ENCODE measurements at regions not wholly inside any gene's neighbourhood (a gene's known extent, or its start where the extent isn't known, plus 50 kb on each side); places are given as distances from the start of the nearest gene placed in this dataset.

DNA sequence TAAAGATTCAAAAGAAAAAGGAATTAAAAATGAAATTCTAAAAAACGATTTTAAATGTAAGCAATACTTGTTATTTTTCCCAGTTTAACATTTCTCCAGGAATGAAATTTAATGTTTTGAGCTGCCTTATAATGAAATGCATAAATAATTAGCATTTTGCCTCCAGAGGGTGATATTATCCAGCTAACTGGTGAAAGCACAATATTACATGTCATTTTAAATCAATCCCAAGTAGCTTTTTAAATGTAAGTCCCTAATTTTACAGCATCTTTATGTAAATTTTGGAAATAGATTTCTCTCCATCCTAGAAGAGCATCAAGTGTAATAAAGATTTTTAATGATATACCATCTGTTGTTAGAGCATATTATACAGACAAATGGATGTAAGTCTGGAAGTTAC lies 139.1 kb upstream of the P2RY1 start:
- no peak overlapping the region for H3K27ac ChIP-seq
- H3K27me3 ChIP-seq = no peaks in the 10 kb centered on the region
- H3K9me3 ChIP-seq = no peaks in the 10 kb centered on the region
- DNase-seq = no peak
- H3K36me3 ChIP-seq = no peaks in the 10 kb centered on the region
- peaks cover 0 to 20% (median 3%) of the 10 kb centered on the region in 3 donors for H3K4me1 ChIP-seq
- WGBS, 2 donors = 40 to 59% methylated on average over 1 of the region's 1 CpG
- H3K4me3 ChIP-seq = no peak overlapping the region
- intact Hi-C loops (cut with DNase I) = no loop called here
- TF ChIP-seq, protein P1, sequence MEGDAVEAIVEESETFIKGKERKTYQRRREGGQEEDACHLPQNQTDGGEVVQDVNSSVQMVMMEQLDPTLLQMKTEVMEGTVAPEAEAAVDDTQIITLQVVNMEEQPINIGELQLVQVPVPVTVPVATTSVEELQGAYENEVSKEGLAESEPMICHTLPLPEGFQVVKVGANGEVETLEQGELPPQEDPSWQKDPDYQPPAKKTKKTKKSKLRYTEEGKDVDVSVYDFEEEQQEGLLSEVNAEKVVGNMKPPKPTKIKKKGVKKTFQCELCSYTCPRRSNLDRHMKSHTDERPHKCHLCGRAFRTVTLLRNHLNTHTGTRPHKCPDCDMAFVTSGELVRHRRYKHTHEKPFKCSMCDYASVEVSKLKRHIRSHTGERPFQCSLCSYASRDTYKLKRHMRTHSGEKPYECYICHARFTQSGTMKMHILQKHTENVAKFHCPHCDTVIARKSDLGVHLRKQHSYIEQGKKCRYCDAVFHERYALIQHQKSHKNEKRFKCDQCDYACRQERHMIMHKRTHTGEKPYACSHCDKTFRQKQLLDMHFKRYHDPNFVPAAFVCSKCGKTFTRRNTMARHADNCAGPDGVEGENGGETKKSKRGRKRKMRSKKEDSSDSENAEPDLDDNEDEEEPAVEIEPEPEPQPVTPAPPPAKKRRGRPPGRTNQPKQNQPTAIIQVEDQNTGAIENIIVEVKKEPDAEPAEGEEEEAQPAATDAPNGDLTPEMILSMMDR (IDR thresholded peaks at IDR 0.05) = peak in 1 of 6 experiments; percentile 18
- TF ChIP-seq POLR2A (IDR thresholded peaks at IDR 0.05) = no peak

DNA sequence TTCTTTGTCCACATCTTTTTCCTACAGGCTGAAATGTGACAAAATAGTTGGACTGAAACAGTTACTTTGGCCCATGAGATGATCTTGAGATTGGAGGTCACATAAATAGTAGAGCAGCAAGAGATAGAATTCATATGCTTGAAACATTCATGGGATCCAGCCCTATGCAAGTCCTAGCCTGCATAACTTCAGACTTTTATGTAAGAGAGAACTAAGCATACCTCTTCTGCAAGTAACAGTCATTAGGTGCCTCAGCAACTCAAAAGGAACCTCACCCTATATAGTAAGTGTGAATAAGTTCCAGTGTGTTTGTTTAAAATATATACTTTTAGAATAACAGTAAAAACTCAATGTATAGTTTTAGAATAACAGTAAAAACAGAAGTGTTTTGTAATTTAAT lies 138.0 kb upstream of the P2RY1 start:
- no peak overlapping the region for H3K4me3 ChIP-seq
- H3K4me1 ChIP-seq = peaks cover 0 to 20% (median 3%) of the 10 kb centered on the region in 3 donors
- intact Hi-C loops (cut with DNase I) = no loop called here
- no peak for DNase-seq
- TF ChIP-seq POLR2A (IDR thresholded peaks at IDR 0.05) = no peak
- TF ChIP-seq, protein P1 (IDR thresholded peaks at IDR 0.05) = no peak
- no peaks in the 10 kb centered on the region for H3K9me3 ChIP-seq
- H3K27me3 ChIP-seq = no peaks in the 10 kb centered on the region
- no peaks in the 10 kb centered on the region for H3K36me3 ChIP-seq
- H3K27ac ChIP-seq = peak overlapping the region in 3 of 4 donors; percentile 34 to 46 (median 34)

DNA sequence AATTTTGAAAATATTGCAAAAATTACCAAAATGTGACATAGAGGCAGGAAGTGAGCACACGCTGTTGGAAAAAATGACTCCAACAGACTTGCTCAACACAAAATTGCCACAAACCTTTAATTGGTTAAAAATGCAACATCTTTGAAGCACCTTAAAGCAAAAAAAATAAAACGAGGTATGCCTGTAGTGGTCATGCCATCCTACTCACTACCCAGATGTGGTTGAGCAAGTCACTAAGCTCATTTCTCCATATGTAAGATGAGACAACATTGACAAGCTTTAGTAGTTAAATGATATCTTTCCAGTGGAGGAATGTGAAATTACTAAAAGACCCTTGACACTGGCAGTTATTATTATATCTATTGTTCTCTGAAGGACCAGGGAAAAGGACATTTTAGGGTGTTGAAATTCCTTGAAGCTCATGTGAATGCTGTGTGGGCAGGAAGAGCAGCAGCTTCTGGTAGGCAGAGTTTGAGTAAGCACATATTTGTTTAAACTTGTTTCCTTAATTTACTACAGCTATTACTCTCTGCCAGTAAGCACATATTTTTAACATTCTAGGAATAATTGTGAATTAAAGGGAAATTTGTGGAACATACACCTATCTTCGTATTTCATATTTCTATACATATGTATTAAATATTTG lies 131.6 kb upstream of the P2RY1 start:
- no peak for TF ChIP-seq POLR2A (IDR thresholded peaks at IDR 0.05)
- TF ChIP-seq, protein P1 (IDR thresholded peaks at IDR 0.05) = no peak
- Histone ChIP-seq H3K9me3 (no peaks in the 10 kb centered on the region), H3K36me3 (no peaks in the 10 kb centered on the region), H3K27ac (no peak overlapping the region), H3K4me1 (no peaks in the 10 kb centered on the region), H3K27me3 (no peaks in the 10 kb centered on the region), H3K4me3 (no peak overlapping the region)
- intact Hi-C loops (cut with DNase I) = no loop called here
- 57 to 61% methylated on average over 3 of the region's 3 CpGs for WGBS, 2 donors
- DNase-seq = no peak

DNA sequence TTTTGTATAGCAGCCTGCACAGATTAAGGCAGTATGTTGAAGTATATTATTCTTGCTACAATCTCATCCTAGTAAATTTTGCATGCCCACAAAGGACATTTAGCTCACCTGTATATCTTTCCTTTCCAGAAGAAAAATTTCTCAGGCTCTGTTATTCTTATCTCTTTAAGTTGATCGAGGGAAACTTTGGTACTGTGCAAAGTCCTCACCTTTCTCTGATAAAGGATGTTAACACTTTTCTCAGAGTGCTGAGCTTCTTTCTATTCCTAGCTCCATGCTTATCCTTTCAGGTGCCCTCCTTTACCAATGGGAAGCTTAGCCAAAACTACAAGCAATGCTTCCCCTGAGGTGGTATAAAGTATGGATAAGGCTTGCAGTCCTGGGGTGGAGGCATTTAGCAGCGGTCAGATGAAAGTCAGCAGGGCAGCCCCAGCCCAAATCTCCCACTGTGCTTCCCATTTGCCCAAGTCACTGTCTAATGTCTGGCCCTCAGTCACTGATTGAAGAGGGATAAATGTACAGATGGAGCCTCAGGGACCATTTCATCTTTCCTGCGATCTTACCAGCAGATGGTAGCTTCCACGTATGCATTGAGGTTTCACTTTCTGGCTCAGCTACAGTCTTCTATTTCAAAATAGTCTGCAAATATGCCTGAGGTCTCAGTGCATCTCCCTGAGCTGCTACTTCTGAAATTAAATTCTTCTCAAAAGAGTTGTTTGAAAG lies 127.8 kb upstream of the P2RY1 start:
- TF ChIP-seq POLR2A (IDR thresholded peaks at IDR 0.05) = no peak
- TF ChIP-seq, protein P1 (IDR thresholded peaks at IDR 0.05) = no peak
- 60 to 65% methylated on average over 3 to 4 of the region's 4 CpGs for WGBS, 2 donors
- no peak overlapping the region for H3K4me3 ChIP-seq
- H3K27ac ChIP-seq = no peak overlapping the region
- no peak for DNase-seq
- H3K27me3 ChIP-seq = no peaks in the 10 kb centered on the region
- H3K36me3 ChIP-seq = no peaks in the 10 kb centered on the region
- no peaks in the 10 kb centered on the region for H3K9me3 ChIP-seq
- intact Hi-C loops (cut with DNase I) = no loop called here
- no peaks in the 10 kb centered on the region for H3K4me1 ChIP-seq

DNA sequence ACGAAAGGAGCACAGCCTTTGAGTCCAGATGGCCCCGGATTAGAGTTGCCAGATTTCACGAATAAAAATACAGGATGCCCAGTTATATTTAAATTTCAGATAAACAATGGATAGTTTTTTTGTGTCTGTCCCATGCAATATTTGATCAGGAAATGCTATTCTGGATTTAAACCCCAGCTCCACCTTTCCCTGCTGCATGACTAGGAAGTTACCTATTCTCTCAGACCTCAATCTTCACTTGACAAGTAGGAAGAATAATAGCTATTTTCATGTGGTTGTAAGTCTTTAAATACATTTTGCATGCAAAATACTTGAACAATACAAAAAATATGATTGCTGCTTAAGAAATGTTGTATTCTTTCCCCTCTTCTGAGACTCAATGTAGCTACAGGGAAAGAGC lies 125.3 kb upstream of the P2RY1 start:
- no peaks in the 10 kb centered on the region for H3K9me3 ChIP-seq
- WGBS, 2 donors = 79 to 82% methylated on average over 3 of the region's 3 CpGs
- H3K4me1 ChIP-seq = no peaks in the 10 kb centered on the region
- H3K27ac ChIP-seq = no peak overlapping the region
- no peaks in the 10 kb centered on the region for H3K27me3 ChIP-seq
- intact Hi-C loops (cut with DNase I) = no loop called here
- no peak overlapping the region for H3K4me3 ChIP-seq
- H3K36me3 ChIP-seq = no peaks in the 10 kb centered on the region
- TF ChIP-seq, protein P1 (IDR thresholded peaks at IDR 0.05) = no peak
- TF ChIP-seq POLR2A (IDR thresholded peaks at IDR 0.05) = no peak
- DNase-seq = no peak

Measured in esophagus squamous epithelium (tissue), 5 donors.